ENCODE measurements at regions not wholly inside any gene's neighbourhood (a gene's known extent, or its start where the extent isn't known, plus 50 kb on each side); places are given as distances from the start of the nearest gene placed in this dataset.

- Histone ChIP-seq H4K91ac (ENCODE audit: insufficient read length, low read depth, low read length) (no peak overlapping the region), H3K9ac (ENCODE audit: extremely low read depth, insufficient read length, low read length) (no peak overlapping the region), H4K20me1 (ENCODE audit: control insufficient read depth, insufficient read depth, insufficient read length) (no peaks in the 10 kb centered on the region), H3K79me2 (ENCODE audit: insufficient read depth, low read length) (no peaks in the 10 kb centered on the region), H2AK5ac (ENCODE audit: insufficient read length, low read length) (no peak overlapping the region), H2BK120ac (ENCODE audit: low read depth, low read length, poor library complexity, severe bottlenecking) (no peak overlapping the region), H3K79me1 (ENCODE audit: insufficient read depth, low read depth, low read length, poor library complexity, severe bottlenecking) (no peaks in the 10 kb centered on the region), H3K23ac (ENCODE audit: insufficient read length, low read depth, low read length) (no peak overlapping the region), H3K27me3 (ENCODE audit: insufficient read depth, low read length) (no peaks in the 10 kb centered on the region), H3K18ac (ENCODE audit: insufficient read length, low read depth, low read length) (no peak overlapping the region), H3K14ac (ENCODE audit: insufficient read depth, low read length) (no peak overlapping the region), H3K4ac (ENCODE audit: low read depth, low read length) (no peak overlapping the region), H3K23me2 (ENCODE audit: insufficient read length, low read depth, low read length, poor library complexity, severe bottlenecking) (no peaks in the 10 kb centered on the region), H3K4me2 (ENCODE audit: insufficient read depth, insufficient read length, low read length) (no peak overlapping the region), H3K56ac (ENCODE audit: insufficient read length, low read depth, low read length) (no peak overlapping the region), H3K9me3 (ENCODE audit: control insufficient read depth, low read depth, low read length) (no peaks in the 10 kb centered on the region), H4K8ac (replicated peaks; ENCODE audit: insufficient read length, low read depth, low read length) (no peak overlapping the region), H3K4me1 (ENCODE audit: insufficient read depth, low read length) (no peaks in the 10 kb centered on the region), H2BK15ac (ENCODE audit: low read depth, low read length) (no peak overlapping the region), H2BK12ac (ENCODE audit: insufficient read length, low read depth, low read length) (no peak overlapping the region), H4K5ac (ENCODE audit: insufficient read length, low read depth, low read length) (no peak overlapping the region), H3T11ph (ENCODE audit: low read length) (no peak overlapping the region), H2BK20ac (ENCODE audit: low read depth, low read length, poor library complexity, severe bottlenecking) (no peak overlapping the region), H3K27ac (ENCODE audit: insufficient read length, low read depth, low read length) (no peak overlapping the region), H2AFZ (ENCODE audit: low read length) (no peak overlapping the region), H2BK5ac (ENCODE audit: insufficient read length, low read length) (no peak overlapping the region)
- Mint-ChIP-seq H3K36me3 (ENCODE audit: insufficient read depth in 1 of 3, low read depth in 3 of 3) (no peaks in the 10 kb centered on the region), H3K4me3 (no peak overlapping the region), H3K4me1 (no peaks in the 10 kb centered on the region), H3K9me3 (no peaks in the 10 kb centered on the region), H3K27me3 (ENCODE audit: low read depth) (no peaks in the 10 kb centered on the region; the same call in 1 of the 2 replicates), H3K27ac (no peak overlapping the region; a peak in 1 of 7 replicates)
- no peak for DNase-seq
- TF ChIP-seq, protein P1, sequence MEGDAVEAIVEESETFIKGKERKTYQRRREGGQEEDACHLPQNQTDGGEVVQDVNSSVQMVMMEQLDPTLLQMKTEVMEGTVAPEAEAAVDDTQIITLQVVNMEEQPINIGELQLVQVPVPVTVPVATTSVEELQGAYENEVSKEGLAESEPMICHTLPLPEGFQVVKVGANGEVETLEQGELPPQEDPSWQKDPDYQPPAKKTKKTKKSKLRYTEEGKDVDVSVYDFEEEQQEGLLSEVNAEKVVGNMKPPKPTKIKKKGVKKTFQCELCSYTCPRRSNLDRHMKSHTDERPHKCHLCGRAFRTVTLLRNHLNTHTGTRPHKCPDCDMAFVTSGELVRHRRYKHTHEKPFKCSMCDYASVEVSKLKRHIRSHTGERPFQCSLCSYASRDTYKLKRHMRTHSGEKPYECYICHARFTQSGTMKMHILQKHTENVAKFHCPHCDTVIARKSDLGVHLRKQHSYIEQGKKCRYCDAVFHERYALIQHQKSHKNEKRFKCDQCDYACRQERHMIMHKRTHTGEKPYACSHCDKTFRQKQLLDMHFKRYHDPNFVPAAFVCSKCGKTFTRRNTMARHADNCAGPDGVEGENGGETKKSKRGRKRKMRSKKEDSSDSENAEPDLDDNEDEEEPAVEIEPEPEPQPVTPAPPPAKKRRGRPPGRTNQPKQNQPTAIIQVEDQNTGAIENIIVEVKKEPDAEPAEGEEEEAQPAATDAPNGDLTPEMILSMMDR (conservative IDR thresholded peaks at IDR 0.05): no peak
- no CpG with 5 or more reads among the region's 7 CpGs for WGBS (ENCODE audit: extremely low coverage, insufficient read length, low lambda C conversion rate)
Measured at GRCh38 chr6:166720856-166721255, 93.8 kb upstream of the RPS6KA2 start.

Data from H9 (cell line).